A549 (cell line): ENCODE measurements at regions not wholly inside any gene's neighbourhood (a gene's known extent, or its start where the extent isn't known, plus 50 kb on each side); places are given as distances from the start of the nearest gene placed in this dataset.
A peak's percentile ranks its signal among the peaks of the same experiment; 100 is the strongest.

ENCODE experiments used
- ATAC-seq, 2 experiments: fragments of 200-7000 bp in 1 of 2; fragments of >200 bp in 1 of 2; cut with Nextera tagmentation in 1 of 2; cut with Tn5 transposase in 1 of 2; 3 replicates each; pipeline versions ENCODE4 v1.8.0 to v1.9.1; 2018 to 2020; ENCODE audit warnings: mild to moderate bottlenecking in 1 of 2, moderate library complexity in 1 of 2
- CTCF ChIA-PET: fragments of 300-600 bp; sonication (Branson Sonifier 250); formaldehyde crosslinking; extraction: SDS; loops from one replicate; lab custom pipeline; 2021; ENCODE audit warnings: antibody characterized with exemption, inconsistent platforms; lab: Yijun Ruan, JAX
- POLR2A ChIA-PET: fragments of 350-600 bp; formaldehyde crosslinking; extraction: SDS; loops from one replicate; lab custom pipeline; 2021; ENCODE audit warnings: antibody characterized with exemption, inconsistent platforms; lab: Yijun Ruan, JAX
- DNase-seq, 2 experiments: peaks; one replicate each; pipeline versions ENCODE4 v3.0.0 to v3.0.0-alpha.2; 2011 to 2016; ENCODE audit warnings: low read depth in 1 of 2, low spot score in 1 of 2
- FAIRE-seq: peaks from 2 replicates; lab custom pipeline; 2011; peaks lifted over from hg19 to GRCh38; lab: Jason Lieb, UNC
- H3K27ac ChIP-seq, 2 experiments: fragments of >200 bp; sonication (Bioruptor Twin); formaldehyde crosslinking; 3 replicates each; pipeline ENCODE4 v1.5.1; 2016 to 2017
- H3K4me1 ChIP-seq: fragments of >200 bp; sonication (Bioruptor Twin); formaldehyde crosslinking; 3 replicates; pipeline ENCODE4 v1.6.1; 2016
- H3K4me2 ChIP-seq: fragments of >200 bp; sonication (Bioruptor Twin); formaldehyde crosslinking; 3 replicates; pipeline ENCODE4 v1.6.1; 2016
- H3K4me3 ChIP-seq: fragments of >200 bp; sonication (Bioruptor Twin); formaldehyde crosslinking; 3 replicates; pipeline ENCODE4 v1.5.1; 2016
- H3K9me3 ChIP-seq: fragments of >200 bp; sonication (Bioruptor Twin); formaldehyde crosslinking; 3 replicates; pipeline ENCODE4 v1.6.1; 2016
- CHD2 ChIP-seq: fragments of 150-350 bp; IDR thresholded peaks from 2 replicates; pipeline ENCODE4 v1.6.1; 2014; ENCODE audit warnings: low read length; ENCODE audit not compliant: partially characterized antibody
- FOXS1 ChIP-seq: fragments of 250-450 bp; sonication (Bioruptor Pico); IDR thresholded peaks from 2 replicates; pipeline ENCODE4 v1.5.0; 2020; ENCODE audit warnings: mild to moderate bottlenecking, moderate library complexity
- HEYL ChIP-seq: fragments of 250-450 bp; sonication (Bioruptor Pico); IDR thresholded peaks from 2 replicates; pipeline ENCODE4 v1.8.0; 2021; ENCODE audit warnings: mild to moderate bottlenecking, moderate library complexity
- HOXB13 ChIP-seq: fragments of 250-450 bp; sonication (Bioruptor Pico); IDR thresholded peaks from 2 replicates; pipeline ENCODE4 v1.5.0; 2020; ENCODE audit warnings: low read depth, mild to moderate bottlenecking, moderate library complexity
- HOXB5 ChIP-seq: fragments of 250-450 bp; sonication (Bioruptor Pico); IDR thresholded peaks from 2 replicates; pipeline ENCODE4 v1.5.0; 2020; ENCODE audit warnings: mild to moderate bottlenecking, moderate library complexity
- JUN ChIP-seq, 2 experiments: fragments of >200 bp; sonication (Bioruptor Twin); formaldehyde crosslinking; IDR thresholded peaks; 2 replicates in 1 of 2; 3 replicates in 1 of 2; pipeline ENCODE4 v1.6.1; 2016 to 2017
- KDM5A ChIP-seq: fragments of 200-600 bp; sonication (generic); IDR thresholded peaks from 2 replicates; pipeline ENCODE4 v1.6.1; 2016; ENCODE audit warnings: antibody characterized with exemption, mild to moderate bottlenecking
- MAFK ChIP-seq: fragments of 450-650 bp; IDR thresholded peaks from 2 replicates; pipeline ENCODE4 v1.6.1; 2014; ENCODE audit not compliant: partially characterized antibody
- MAZ ChIP-seq: fragments of 150-350 bp; IDR thresholded peaks from 2 replicates; pipeline ENCODE4 v1.6.1; 2014; ENCODE audit warnings: antibody characterized with exemption, low read depth, low read length, borderline replicate concordance
- POLR2AphosphoS2 ChIP-seq: conservative IDR thresholded peaks from 2 replicates; pipeline ENCODE4 v1.6.1; 2012; ENCODE audit warnings: low read length, improper control_type of control experiment, inconsistent platforms
- RARB ChIP-seq: fragments of 250-450 bp; sonication (Bioruptor Pico); IDR thresholded peaks from 2 replicates; pipeline ENCODE4 v1.8.0; 2021; ENCODE audit warnings: mild to moderate bottlenecking, moderate library complexity
- RCOR1 ChIP-seq: fragments of 150-350 bp; IDR thresholded peaks from 2 replicates; pipeline ENCODE4 v1.6.1; 2014; ENCODE audit warnings: antibody characterized with exemption, low read length, low read depth
- RNF2 ChIP-seq: fragments of 200-600 bp; sonication (generic); IDR thresholded peaks from 2 replicates; pipeline ENCODE4 v1.6.1; 2016; ENCODE audit warnings: low read depth, mild to moderate bottlenecking, antibody characterized with exemption, moderate library complexity, borderline replicate concordance
- TFCP2L1 ChIP-seq: fragments of 250-450 bp; sonication (Bioruptor Pico); IDR thresholded peaks from 2 replicates; pipeline ENCODE4 v1.5.0; 2021; ENCODE audit warnings: mild to moderate bottlenecking
- ZC3H11A ChIP-seq: fragments of 450-650 bp; IDR thresholded peaks from 2 replicates; pipeline ENCODE4 v1.6.1; 2014; ENCODE audit warnings: antibody characterized with exemption, mild to moderate bottlenecking
- WGBS: methylation state at CpG from one replicate; pipeline ENCODE4 v1.1.6; 2017; ENCODE audit errors: missing lambda C conversion rate; 5-methylcytosine and 5-hydroxymethylcytosine counted together
- TF ChIP-seq, protein P1 (sequence below): fragments of >200 bp; sonication (Bioruptor Twin); formaldehyde crosslinking; IDR thresholded peaks from 3 replicates; pipeline ENCODE4 v1.6.1; 2016
- TF ChIP-seq, protein P2 (sequence below): IDR thresholded peaks from 2 replicates; pipeline ENCODE4 v1.6.1; 2012
- TF ChIP-seq, protein P3 (sequence below): IDR thresholded peaks from 2 replicates; pipeline ENCODE4 v1.6.1; 2012
- TF ChIP-seq, protein P4 (sequence below): fragments of >200 bp; sonication (Bioruptor Twin); formaldehyde crosslinking; IDR thresholded peaks from 2 replicates; pipeline ENCODE4 v1.6.1; 2016

DNA sequence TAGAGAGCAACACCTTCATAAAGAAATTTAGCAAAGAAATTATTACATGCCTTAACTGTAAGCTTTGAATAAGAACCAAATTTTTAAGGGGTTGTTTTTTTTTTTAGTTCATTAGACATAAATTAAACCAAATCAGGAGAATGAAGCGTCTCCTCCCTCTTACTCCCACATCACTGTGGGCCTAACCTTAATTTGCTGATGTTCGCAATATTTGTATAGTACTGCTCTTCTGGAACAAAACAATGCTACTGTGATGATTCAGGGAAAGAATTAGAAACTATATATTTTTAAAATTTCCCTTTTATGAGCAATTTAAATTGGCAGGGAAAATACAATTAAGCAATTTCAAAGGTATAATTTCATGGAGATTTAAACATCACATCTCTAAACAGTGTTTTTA is 275.0 kb upstream of the C9orf72 start:
- Histone ChIP-seq H3K4me3 (no peak overlapping the region), H3K4me2 (no peak overlapping the region), H3K4me1 (no peaks in the 10 kb centered on the region), H3K27ac (no peak overlapping the region), H3K9me3 (no peaks in the 10 kb centered on the region)
- WGBS = 17% methylated on average over 2 of the region's 2 CpGs
- ChIA-PET POLR2A (no interaction called here), CTCF (no interaction called here)
- DNase-seq (no peak), ATAC-seq (no peak), FAIRE-seq (no peak)
- TF ChIP-seq TFCP2L1 (CRISPR knock-in tag) (no peak), HEYL (CRISPR knock-in tag) (no peak), MAFK (peak; percentile 48)

DNA sequence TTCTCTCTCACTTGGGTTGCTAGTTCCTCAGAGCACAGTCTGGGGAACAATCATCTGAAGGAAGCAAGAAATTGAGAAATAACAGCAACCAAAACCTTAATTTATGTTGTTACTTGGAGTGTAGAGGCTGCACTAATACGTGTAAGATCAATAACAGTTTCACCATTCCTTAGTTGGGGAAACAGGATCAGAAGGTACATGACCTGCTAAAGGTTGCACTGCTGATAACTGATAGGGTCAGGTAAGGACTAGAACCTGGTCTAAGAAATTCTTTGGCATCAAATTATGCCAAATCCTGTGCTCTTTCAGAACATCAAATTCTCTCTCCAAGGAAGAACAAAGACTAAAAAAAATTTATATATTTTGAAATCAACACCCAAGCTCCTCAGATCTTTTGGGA is 278.6 kb upstream of the C9orf72 start:
- Histone ChIP-seq H3K4me1 (no peaks in the 10 kb centered on the region), H3K9me3 (no peaks in the 10 kb centered on the region), H3K4me3 (no peak overlapping the region), H3K4me2 (no peak overlapping the region), H3K27ac (no peak overlapping the region)
- FAIRE-seq = no peak
- ChIA-PET POLR2A (no interaction called here), CTCF (no interaction called here)
- TF ChIP-seq RCOR1 = no peak
- TF ChIP-seq, protein P1, sequence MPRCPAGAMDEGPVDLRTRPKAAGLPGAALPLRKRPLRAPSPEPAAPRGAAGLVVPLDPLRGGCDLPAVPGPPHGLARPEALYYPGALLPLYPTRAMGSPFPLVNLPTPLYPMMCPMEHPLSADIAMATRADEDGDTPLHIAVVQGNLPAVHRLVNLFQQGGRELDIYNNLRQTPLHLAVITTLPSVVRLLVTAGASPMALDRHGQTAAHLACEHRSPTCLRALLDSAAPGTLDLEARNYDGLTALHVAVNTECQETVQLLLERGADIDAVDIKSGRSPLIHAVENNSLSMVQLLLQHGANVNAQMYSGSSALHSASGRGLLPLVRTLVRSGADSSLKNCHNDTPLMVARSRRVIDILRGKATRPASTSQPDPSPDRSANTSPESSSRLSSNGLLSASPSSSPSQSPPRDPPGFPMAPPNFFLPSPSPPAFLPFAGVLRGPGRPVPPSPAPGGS = no peak
- no peak for ATAC-seq
- 5% methylated on average over 1 of the region's 1 CpG for WGBS
- no peak for DNase-seq

DNA sequence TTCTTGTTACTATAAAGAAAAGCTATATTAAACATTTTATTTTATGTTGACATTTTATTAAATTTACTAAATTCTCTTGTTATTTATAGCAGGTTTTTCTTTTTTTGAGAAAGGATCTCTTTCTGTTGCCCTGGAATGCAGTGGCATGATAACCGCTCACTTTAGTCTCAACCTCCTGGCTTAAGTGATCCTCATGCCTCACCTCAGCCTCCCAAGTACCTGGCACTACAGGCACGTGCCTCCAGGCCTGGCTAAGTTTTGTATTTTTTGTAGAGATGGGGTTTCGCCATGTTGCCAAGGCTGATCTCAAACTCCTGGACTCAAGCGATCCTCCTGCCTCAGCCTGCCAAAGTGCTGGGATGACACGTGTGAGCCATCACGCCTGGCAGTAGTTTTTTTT is 280.2 kb upstream of the C9orf72 start:
- CTCF ChIA-PET = no interaction called here
- no peak for TF ChIP-seq ZC3H11A
- TF ChIP-seq, protein P2, sequence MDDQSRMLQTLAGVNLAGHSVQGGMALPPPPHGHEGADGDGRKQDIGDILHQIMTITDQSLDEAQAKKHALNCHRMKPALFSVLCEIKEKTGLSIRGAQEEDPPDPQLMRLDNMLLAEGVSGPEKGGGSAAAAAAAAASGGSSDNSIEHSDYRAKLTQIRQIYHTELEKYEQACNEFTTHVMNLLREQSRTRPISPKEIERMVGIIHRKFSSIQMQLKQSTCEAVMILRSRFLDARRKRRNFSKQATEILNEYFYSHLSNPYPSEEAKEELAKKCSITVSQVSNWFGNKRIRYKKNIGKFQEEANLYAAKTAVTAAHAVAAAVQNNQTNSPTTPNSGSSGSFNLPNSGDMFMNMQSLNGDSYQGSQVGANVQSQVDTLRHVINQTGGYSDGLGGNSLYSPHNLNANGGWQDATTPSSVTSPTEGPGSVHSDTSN = no peak
- no peak for TF ChIP-seq RARB (CRISPR knock-in tag)
- no peak for TF ChIP-seq KDM5A
- H3K27ac ChIP-seq = no peak overlapping the region
- WGBS = 32% methylated on average over 6 of the region's 6 CpGs
- no peak overlapping the region for H3K4me2 ChIP-seq
- ATAC-seq (no peak), FAIRE-seq (no peak), DNase-seq (no peak)
- POLR2A ChIA-PET = no interaction called here
- H3K9me3 ChIP-seq = no peaks in the 10 kb centered on the region
- no peak overlapping the region for H3K4me3 ChIP-seq
- no peaks in the 10 kb centered on the region for H3K4me1 ChIP-seq

DNA sequence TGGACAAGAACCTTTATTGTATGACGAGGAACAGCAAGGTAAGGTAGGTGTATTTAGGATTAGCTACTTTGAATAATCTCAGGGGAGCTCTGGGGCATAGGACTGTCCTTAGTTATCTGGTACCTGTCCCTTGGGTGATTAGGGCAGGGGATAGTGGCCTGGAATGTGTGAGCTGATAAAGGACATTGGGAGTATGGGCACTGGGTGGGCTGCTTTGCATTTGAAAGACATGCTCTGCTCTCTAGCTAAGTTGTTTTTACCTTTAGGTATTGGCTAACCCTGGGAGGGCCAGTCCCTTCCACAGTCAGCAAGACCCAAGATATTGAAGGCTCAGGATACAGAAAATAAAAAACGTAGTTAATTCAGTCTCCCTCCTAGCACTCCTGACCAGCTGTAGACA is 282.8 kb upstream of the C9orf72 start:
- FAIRE-seq = no peak
- WGBS = 5% methylated on average over 2 of the region's 2 CpGs
- ChIA-PET CTCF (no interaction called here), POLR2A (no interaction called here)
- no peak for ATAC-seq
- H3K4me2 ChIP-seq = no peak overlapping the region
- H3K4me3 ChIP-seq = no peak overlapping the region
- DNase-seq = no peak
- TF ChIP-seq RNF2 = no peak
- TF ChIP-seq FOXS1 (CRISPR knock-in tag) = no peak
- TF ChIP-seq CHD2 = no peak
- no peak for TF ChIP-seq HOXB5 (CRISPR knock-in tag)
- TF ChIP-seq HOXB13 (CRISPR knock-in tag) = no peak
- TF ChIP-seq MAZ = no peak
- TF ChIP-seq, protein P3, sequence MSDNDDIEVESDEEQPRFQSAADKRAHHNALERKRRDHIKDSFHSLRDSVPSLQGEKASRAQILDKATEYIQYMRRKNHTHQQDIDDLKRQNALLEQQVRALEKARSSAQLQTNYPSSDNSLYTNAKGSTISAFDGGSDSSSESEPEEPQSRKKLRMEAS = no peak
- TF ChIP-seq, protein P4, sequence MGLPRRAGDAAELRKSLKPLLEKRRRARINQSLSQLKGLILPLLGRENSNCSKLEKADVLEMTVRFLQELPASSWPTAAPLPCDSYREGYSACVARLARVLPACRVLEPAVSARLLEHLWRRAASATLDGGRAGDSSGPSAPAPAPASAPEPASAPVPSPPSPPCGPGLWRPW = no peak
- no peak for TF ChIP-seq JUN (IDR thresholded peaks at IDR 0.05)
- TF ChIP-seq RCOR1 = no peak
- TF ChIP-seq RARB (CRISPR knock-in tag) = no peak
- no peak for TF ChIP-seq POLR2AphosphoS2
- H3K27ac ChIP-seq = no peak overlapping the region
- no peaks in the 10 kb centered on the region for H3K4me1 ChIP-seq
- no peaks in the 10 kb centered on the region for H3K9me3 ChIP-seq
